Mesenchymal stem cell (in vitro differentiated cells and primary cell): ENCODE measurements at regions not wholly inside any gene's neighbourhood (a gene's known extent, or its start where the extent isn't known, plus 50 kb on each side); places are given as distances from the start of the nearest gene placed in this dataset.

ENCODE experiments used
- DNase-seq: peaks from one replicate; pipeline ENCODE4 v3.0.0-alpha.2; 2013
- H2AFZ ChIP-seq: one replicate; pipeline ENCODE4 v1.6.1; 2013; ENCODE audit warnings: low read depth, mild to moderate bottlenecking, control low read depth, inconsistent platforms, low read length, moderate library complexity
- H2AK5ac ChIP-seq: 2 replicates; pipeline ENCODE4 v1.6.1; 2013; ENCODE audit warnings: low read length, moderate library complexity, mild to moderate bottlenecking, inconsistent platforms; ENCODE audit not compliant: severe bottlenecking
- H2BK120ac ChIP-seq: one replicate; pipeline ENCODE4 v1.6.1; 2013; ENCODE audit warnings: low read depth, mild to moderate bottlenecking, inconsistent platforms, low read length, moderate library complexity
- H2BK12ac ChIP-seq, 2 experiments: one replicate each; pipeline ENCODE4 v1.6.1; 2013; ENCODE audit warnings: inconsistent platforms in 2 of 2, low read length in 2 of 2, mild to moderate bottlenecking in 2 of 2, moderate library complexity in 2 of 2, control low read depth in 1 of 2
- H2BK15ac ChIP-seq: one replicate; pipeline ENCODE4 v1.6.1; 2013; ENCODE audit warnings: mild to moderate bottlenecking, low read depth, inconsistent platforms; ENCODE audit not compliant: poor library complexity, severe bottlenecking
- H2BK5ac ChIP-seq: 2 replicates; pipeline ENCODE4 v1.6.1; 2013; ENCODE audit warnings: low read depth, mild to moderate bottlenecking, low read length, control low read depth, inconsistent platforms; ENCODE audit not compliant: poor library complexity, severe bottlenecking
- H3K14ac ChIP-seq, 2 experiments: one replicate each; pipeline ENCODE4 v1.6.1; 2013; ENCODE audit warnings: inconsistent platforms in 2 of 2, low read length in 2 of 2, control low read depth in 1 of 2, mild to moderate bottlenecking in 1 of 2, moderate library complexity in 1 of 2
- H3K18ac ChIP-seq, 2 experiments: one replicate each; pipeline ENCODE4 v1.6.1; 2013; ENCODE audit warnings: inconsistent platforms in 2 of 2, low read length in 2 of 2, control low read depth in 1 of 2, low read depth in 1 of 2, mild to moderate bottlenecking in 1 of 2
- H3K23ac ChIP-seq, 2 experiments: one replicate each; pipeline ENCODE4 v1.6.1; 2013; ENCODE audit warnings: inconsistent platforms in 2 of 2, low read length in 2 of 2, mild to moderate bottlenecking in 2 of 2, moderate library complexity in 2 of 2, control low read depth in 1 of 2
- H3K27ac ChIP-seq: 2 replicates; pipeline ENCODE4 v1.5.1; 2013; ENCODE audit warnings: mild to moderate bottlenecking, moderate library complexity, low read length, control low read depth, inconsistent platforms; ENCODE audit not compliant: poor library complexity, severe bottlenecking
- H3K27me3 ChIP-seq, 2 experiments: 2 replicates each; pipeline versions ENCODE4 v1.6.1 to v1.7.0; 2013; ENCODE audit warnings: low read length in 2 of 2, mild to moderate bottlenecking in 2 of 2, moderate library complexity in 2 of 2, control low read depth in 1 of 2, inconsistent platforms in 1 of 2; ENCODE audit not compliant: control insufficient read depth in 1 of 2, insufficient read depth in 1 of 2
- H3K36me3 ChIP-seq, 2 experiments: 2 replicates each; pipeline versions ENCODE4 v1.6.1 to v1.7.0; 2013; ENCODE audit warnings: low read length in 2 of 2, control low read depth in 1 of 2, inconsistent platforms in 1 of 2, low read depth in 1 of 2, mild to moderate bottlenecking in 1 of 2; ENCODE audit not compliant: insufficient read depth in 2 of 2, control insufficient read depth in 1 of 2
- H3K4ac ChIP-seq, 2 experiments: one replicate each; pipeline ENCODE4 v1.6.1; 2013; ENCODE audit warnings: inconsistent platforms in 2 of 2, low read length in 2 of 2, mild to moderate bottlenecking in 2 of 2, moderate library complexity in 2 of 2, control low read depth in 1 of 2, low read depth in 1 of 2
- H3K4me1 ChIP-seq: 2 replicates; pipeline ENCODE4 v1.6.1; 2013; ENCODE audit warnings: low read depth, low read length, control low read depth; ENCODE audit not compliant: control insufficient read depth, insufficient read depth
- H3K4me2 ChIP-seq: 2 replicates; pipeline ENCODE4 v1.6.1; 2013; ENCODE audit warnings: low read length, mild to moderate bottlenecking, inconsistent platforms; ENCODE audit not compliant: poor library complexity, severe bottlenecking
- H3K4me3 ChIP-seq, 2 experiments: 2 replicates each; pipeline versions ENCODE4 v1.5.1 to v1.7.0; 2013; ENCODE audit warnings: low read length in 2 of 2, mild to moderate bottlenecking in 2 of 2, control low read depth in 1 of 2, low read depth in 1 of 2; ENCODE audit not compliant: insufficient read depth in 1 of 2
- H3K79me1 ChIP-seq: replicated peaks from 2 replicates; pipeline ENCODE4 v1.6.1; 2013; ENCODE audit warnings: mild to moderate bottlenecking, control low read depth, low read length, inconsistent platforms; ENCODE audit not compliant: poor library complexity, severe bottlenecking
- H3K9ac ChIP-seq: 2 replicates; pipeline ENCODE4 v1.7.0; 2013; ENCODE audit warnings: mild to moderate bottlenecking, low read length, moderate library complexity
- H3K9me3 ChIP-seq: 2 replicates; pipeline ENCODE4 v1.7.0; 2013; ENCODE audit warnings: mild to moderate bottlenecking, low read length; ENCODE audit not compliant: control insufficient read depth
- H4K8ac ChIP-seq: one replicate; pipeline ENCODE4 v1.6.1; 2013; ENCODE audit warnings: inconsistent platforms, mild to moderate bottlenecking, low read length, moderate library complexity
- H4K91ac ChIP-seq: one replicate; pipeline ENCODE4 v1.6.1; 2013; ENCODE audit warnings: mild to moderate bottlenecking, low read length, inconsistent platforms
- WGBS: methylation state at CpG from one replicate; pipeline ENCODE4 v1.1.7; 2013; ENCODE audit warnings: mixed read lengths; 5-methylcytosine and 5-hydroxymethylcytosine counted together

GRCh38 chr11:114773541-114774338 lies 95.4 kb downstream of the NXPE2 start:
- no peak overlapping the region for H3K4ac ChIP-seq
- H4K8ac ChIP-seq, result no peak overlapping the region
- H2BK5ac ChIP-seq, result no peak overlapping the region
- no peak overlapping the region for H4K91ac ChIP-seq
- H3K4me2 ChIP-seq, result no peak overlapping the region
- no peak overlapping the region for H3K27ac ChIP-seq
- no peak overlapping the region for H3K23ac ChIP-seq
- H2AK5ac ChIP-seq, result no peak overlapping the region
- H3K36me3 ChIP-seq, result no peaks in the 10 kb centered on the region
- no peak for DNase-seq
- H3K9ac ChIP-seq, result no peak overlapping the region
- no peak overlapping the region for H3K14ac ChIP-seq
- peaks cover 21 to 36% of the 10 kb centered on the region in 2 experiments for H3K27me3 ChIP-seq
- no peak overlapping the region for H3K18ac ChIP-seq
- no peaks in the 10 kb centered on the region for H3K9me3 ChIP-seq
- WGBS, result 68% methylated on average over 8 of the region's 8 CpGs
- no peak overlapping the region for H3K4me3 ChIP-seq
- H2AFZ ChIP-seq, result no peak overlapping the region
- H2BK120ac ChIP-seq, result no peak overlapping the region
- H3K79me1 ChIP-seq, result no peaks in the 10 kb centered on the region
- H3K4me1 ChIP-seq, result no peaks in the 10 kb centered on the region
- H2BK12ac ChIP-seq, result no peak overlapping the region
- no peak overlapping the region for H2BK15ac ChIP-seq

GRCh38 chr11:114774599-114775361 lies 96.5 kb downstream of the NXPE2 start:
- H2BK15ac ChIP-seq, result no peak overlapping the region
- peaks cover 21 to 36% of the 10 kb centered on the region in 2 experiments for H3K27me3 ChIP-seq
- no peak overlapping the region for H3K9ac ChIP-seq
- no peak overlapping the region for H2AFZ ChIP-seq
- no peak overlapping the region for H2AK5ac ChIP-seq
- H3K14ac ChIP-seq, result no peak overlapping the region
- no peaks in the 10 kb centered on the region for H3K79me1 ChIP-seq
- H3K36me3 ChIP-seq, result no peaks in the 10 kb centered on the region
- no peak overlapping the region for H2BK12ac ChIP-seq
- no peaks in the 10 kb centered on the region for H3K9me3 ChIP-seq
- no peak overlapping the region for H3K4me2 ChIP-seq
- H4K8ac ChIP-seq, result no peak overlapping the region
- no peak overlapping the region for H3K4ac ChIP-seq
- no peak overlapping the region for H2BK5ac ChIP-seq
- H3K4me1 ChIP-seq, result no peaks in the 10 kb centered on the region
- H3K27ac ChIP-seq, result no peak overlapping the region
- 50% methylated on average over 17 of the region's 19 CpGs for WGBS
- no peak overlapping the region for H2BK120ac ChIP-seq
- DNase-seq, result peak; percentile 49
- no peak overlapping the region for H3K4me3 ChIP-seq
- H3K18ac ChIP-seq, result no peak overlapping the region
- H4K91ac ChIP-seq, result no peak overlapping the region
- H3K23ac ChIP-seq, result no peak overlapping the region

GRCh38 chr11:114775875-114776621 lies 97.7 kb downstream of the NXPE2 start:
- no peak overlapping the region for H2AK5ac ChIP-seq
- H3K27ac ChIP-seq, result no peak overlapping the region
- WGBS, result 81% methylated on average over 17 of the region's 19 CpGs
- H2BK5ac ChIP-seq, result no peak overlapping the region
- H3K4ac ChIP-seq, result no peak overlapping the region
- H2AFZ ChIP-seq, result no peak overlapping the region
- H3K79me1 ChIP-seq, result no peaks in the 10 kb centered on the region
- H2BK12ac ChIP-seq, result no peak overlapping the region
- H3K27me3 ChIP-seq, result peaks cover 20 to 34% of the 10 kb centered on the region in 2 experiments
- no peak overlapping the region for H3K18ac ChIP-seq
- H3K4me1 ChIP-seq, result no peaks in the 10 kb centered on the region
- no peak overlapping the region for H4K8ac ChIP-seq
- H3K9me3 ChIP-seq, result no peaks in the 10 kb centered on the region
- no peak overlapping the region for H3K4me2 ChIP-seq
- H3K9ac ChIP-seq, result no peak overlapping the region
- H2BK120ac ChIP-seq, result no peak overlapping the region
- no peak for DNase-seq
- no peak overlapping the region for H4K91ac ChIP-seq
- H3K14ac ChIP-seq, result no peak overlapping the region
- H3K23ac ChIP-seq, result no peak overlapping the region
- no peaks in the 10 kb centered on the region for H3K36me3 ChIP-seq
- no peak overlapping the region for H3K4me3 ChIP-seq
- H2BK15ac ChIP-seq, result no peak overlapping the region

- Histone ChIP-seq H3K18ac (no peak overlapping the region), H3K4me2 (no peak overlapping the region), H3K9ac (no peak overlapping the region), H2BK120ac (no peak overlapping the region), H3K4ac (no peak overlapping the region), H2AFZ (no peak overlapping the region), H2BK5ac (no peak overlapping the region), H3K4me3 (no peak overlapping the region), H4K91ac (no peak overlapping the region), H3K14ac (no peak overlapping the region), H2AK5ac (no peak overlapping the region), H3K4me1 (no peaks in the 10 kb centered on the region), H3K36me3 (no peaks in the 10 kb centered on the region), H3K23ac (no peak overlapping the region), H2BK12ac (no peak overlapping the region), H3K27me3 (peaks cover 18 to 31% of the 10 kb centered on the region in 2 experiments), H3K27ac (no peak overlapping the region), H3K79me1 (no peaks in the 10 kb centered on the region), H3K9me3 (no peaks in the 10 kb centered on the region), H2BK15ac (no peak overlapping the region), H4K8ac (no peak overlapping the region)
- DNase-seq, result no peak
- WGBS, result 85% methylated on average over 2 of the region's 3 CpGs
Observed at GRCh38 chr11:114776956-114777355, 98.6 kb downstream of the NXPE2 start.
